ENCODE measurements at regions not wholly inside any gene's neighbourhood (a gene's known extent, or its start where the extent isn't known, plus 50 kb on each side); places are given as distances from the start of the nearest gene placed in this dataset.

DNA sequence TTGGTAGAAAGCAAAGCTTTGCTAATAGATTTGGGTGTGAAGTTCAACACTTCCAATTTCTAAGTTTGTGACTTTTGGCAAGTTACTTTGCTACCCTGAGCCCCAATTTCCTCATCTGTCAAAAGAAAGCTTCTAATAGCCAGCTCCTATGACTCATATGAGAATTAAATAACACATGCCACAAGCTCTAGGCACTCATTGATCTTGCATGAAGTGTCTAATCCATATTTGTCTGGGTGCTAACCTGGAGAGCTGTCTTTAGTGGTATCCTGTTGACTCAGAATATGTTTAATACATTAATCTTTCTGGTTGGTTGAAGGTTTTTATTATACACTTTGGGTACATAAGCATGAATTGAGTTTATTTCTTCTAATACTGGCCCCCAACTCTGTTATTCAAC is 188.8 kb downstream of the POSTN start:
- DNase-seq (ENCODE audit: low read depth) = no peak

DNA sequence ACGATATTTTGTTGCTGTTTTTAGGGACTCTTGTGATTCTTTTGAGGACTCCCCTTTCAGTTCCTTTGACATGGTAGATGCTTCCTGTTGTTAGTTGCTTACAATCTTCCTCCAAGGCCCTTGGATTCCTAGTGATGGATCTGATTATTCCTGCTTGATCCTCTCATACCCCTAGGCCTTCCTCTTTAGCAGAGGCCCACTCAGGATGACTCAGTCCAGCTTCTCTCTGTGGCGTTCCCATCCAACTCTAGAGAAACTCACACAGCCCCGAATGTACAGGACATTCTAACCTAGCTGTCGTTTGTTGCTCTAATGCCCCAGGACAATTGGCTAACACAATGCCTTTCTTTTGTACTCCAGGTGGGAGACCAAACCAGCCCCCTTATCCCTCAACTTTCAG is 191.4 kb downstream of the POSTN start:
- DNase-seq (ENCODE audit: low read depth) = no peak

DNA sequence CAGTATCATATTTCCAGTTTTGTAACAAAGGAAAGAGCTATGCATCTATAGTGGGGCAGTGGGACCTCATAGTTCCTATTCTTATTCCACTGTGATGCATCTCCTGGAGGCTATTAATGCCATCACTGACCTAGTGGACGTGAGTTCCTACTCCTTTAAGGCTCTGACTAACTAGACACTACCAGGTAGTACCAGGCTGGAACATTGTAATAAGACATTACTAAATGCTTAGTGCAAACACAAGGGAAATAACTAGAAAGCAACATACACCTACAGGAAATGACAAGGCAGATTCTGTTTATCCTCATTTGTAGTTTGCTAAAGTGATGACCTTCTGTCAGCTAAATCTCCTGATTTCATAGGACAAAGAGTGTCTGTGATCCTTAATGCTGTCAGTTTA is 192.5 kb downstream of the POSTN start:
- no peak for DNase-seq (ENCODE audit: low read depth)

DNA sequence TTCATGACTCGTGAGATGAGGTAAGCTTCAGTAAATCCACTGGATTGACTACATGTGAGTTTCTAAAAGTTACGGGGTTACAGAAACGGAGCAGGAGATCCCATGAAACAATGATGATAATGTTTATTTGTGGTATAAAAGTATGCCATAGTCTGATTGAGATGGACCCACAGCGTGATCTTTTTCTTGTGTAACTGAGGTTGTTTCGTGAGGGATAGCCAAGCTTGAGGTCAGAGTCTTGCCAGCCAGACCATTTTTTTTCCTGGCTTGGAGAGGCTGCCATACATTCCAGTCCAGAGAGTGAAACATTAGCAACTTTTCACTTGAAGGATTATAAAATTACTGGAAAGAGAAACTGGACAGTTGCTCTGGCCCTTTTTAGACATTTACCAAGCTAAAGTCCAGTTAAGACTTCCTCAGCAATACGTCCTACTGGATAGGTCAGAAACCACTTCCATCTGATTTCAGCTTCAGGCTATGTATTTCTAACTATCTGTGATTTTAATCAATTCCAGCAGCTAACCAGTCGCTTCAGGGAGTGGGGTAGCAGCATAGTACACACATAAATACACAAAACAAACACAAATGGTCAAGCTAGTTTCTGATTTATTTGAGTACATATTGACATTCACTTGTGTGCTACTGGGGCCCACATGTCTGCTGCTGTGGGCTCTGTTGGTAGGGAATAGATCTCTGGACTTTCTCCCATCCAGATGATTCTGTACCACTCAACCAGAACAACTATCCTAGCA is 194.6 kb downstream of the POSTN start:
- DNase-seq (ENCODE audit: low read depth) = peak; percentile 68

DNA sequence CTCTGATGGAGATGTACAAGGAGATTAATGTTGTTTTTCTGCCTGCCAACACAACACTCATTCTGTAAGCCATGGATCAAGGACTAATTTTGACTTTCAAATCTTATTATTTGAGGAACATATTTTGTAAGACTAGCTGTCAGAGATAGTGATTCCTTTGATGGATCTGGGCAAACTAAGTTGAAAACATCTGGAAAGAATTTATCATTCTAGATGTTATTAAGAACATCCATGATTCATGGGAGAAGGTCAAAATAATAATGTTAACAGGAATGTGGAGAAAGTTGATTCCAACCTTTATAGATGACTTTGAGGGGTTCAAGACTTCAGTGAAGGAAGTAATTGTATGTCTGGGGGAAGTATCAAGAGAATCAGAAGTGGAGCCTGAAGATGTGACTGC is 196.8 kb downstream of the POSTN start:
- no peak for DNase-seq (ENCODE audit: low read depth)

DNA sequence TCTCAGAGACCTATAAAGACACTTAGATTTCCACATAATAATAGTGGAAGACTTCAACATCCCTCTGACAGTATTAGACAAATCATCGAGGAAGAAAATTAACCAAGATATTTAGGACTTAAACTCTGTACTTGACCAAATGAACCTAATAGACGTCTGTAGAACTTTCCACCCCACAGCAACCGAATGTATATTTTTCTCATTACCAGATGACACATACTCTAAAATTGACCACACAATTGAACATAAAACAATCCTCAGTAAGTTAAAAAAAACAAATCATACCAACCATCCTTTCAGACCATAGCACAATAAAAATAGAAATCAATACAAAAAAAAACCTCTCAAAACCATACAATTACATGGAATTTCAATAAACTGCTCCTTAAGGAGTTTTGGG is 201.0 kb downstream of the POSTN start:
- no peak for DNase-seq (ENCODE audit: low read depth)

DNA sequence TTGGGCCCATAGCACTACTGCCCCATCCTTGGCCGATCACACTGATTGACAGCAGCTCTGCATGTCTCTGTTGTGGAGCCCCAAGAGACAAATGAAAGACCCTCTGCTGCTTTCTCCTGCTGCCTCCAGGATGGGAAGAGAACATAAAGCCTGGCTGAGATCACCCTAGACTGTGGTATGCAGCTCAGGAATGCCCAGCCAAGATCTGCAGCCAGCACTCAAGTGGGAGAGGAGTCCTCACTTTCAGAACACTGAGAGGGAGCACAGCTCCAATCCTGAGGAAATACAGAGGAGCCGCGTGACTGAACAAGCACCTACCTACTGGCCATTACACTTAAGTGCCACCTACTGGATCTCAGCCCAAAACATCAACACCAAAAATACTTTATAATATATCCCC is 203.0 kb downstream of the POSTN start:
- no peak for DNase-seq (ENCODE audit: low read depth)

DNA sequence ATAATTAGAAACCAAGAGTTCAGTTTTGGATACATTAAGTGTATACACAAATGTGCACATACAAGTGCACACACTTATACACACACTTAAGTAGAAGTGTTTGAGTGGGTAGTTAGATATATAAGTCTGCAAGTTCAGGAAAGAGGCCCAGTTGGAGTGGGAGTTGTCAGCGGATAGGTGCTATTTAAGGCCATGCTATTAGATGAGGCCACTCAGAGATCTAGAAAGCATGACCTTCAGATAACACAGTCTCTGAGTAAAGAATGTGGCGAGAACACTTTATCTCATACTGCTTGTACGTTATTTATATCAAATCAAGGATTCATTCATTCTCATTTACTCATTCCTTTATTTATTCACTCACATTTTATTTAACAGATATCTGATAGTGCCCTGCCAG is 206.2 kb downstream of the POSTN start:
- DNase-seq (ENCODE audit: low read depth) = no peak

DNA sequence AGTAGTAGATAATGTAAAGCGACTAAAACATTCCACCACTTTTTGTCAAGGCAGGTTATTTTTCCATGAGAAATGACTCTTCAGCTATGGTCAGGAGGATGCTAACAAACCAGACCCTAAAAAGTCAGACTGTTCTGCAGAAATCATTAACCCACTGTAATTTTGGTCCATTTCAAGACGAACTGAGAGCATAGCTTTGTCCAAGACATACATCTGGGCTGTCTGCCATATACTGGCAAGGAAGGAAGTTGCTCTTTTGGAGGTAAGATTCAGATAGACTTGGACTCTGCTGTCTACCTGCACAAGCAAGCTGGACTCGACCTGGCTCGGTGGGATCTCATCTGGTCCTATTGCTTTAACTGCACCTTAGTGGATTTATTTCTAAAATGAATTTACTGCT is 207.8 kb downstream of the POSTN start:
- no peak for DNase-seq (ENCODE audit: low read depth)

DNA sequence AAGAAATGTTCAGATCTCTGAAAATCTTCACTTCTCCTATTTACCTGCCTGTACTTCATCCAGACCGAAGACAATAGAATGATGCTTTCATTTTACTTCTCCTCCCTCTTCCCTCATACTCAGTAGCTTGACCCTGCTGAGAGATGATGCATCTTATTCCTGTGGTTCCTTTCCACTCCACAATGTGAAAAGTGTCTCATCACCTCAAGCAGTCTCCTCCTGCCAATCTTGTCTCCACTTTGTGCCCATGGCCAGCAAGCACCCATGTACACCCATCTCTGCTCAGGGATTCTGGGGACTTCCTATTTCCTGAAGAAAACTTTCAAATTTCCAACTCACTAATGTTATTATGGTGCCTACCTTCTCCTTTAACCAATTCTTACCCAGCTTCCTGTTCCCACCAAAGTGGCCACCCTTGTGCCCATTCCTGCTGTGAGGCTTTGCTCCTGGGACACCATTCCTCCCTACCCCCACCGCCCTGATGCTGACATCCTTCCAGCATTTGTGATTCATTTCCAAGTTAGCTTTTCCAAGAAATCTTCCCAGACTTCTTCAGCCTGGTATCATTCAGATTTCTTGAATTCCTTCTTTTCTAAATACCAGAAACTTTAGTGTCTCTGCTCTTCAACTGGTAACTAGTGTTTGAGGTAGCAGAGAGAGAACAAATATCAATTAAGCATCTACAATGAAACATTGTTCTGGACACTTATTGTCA is 212.5 kb downstream of the POSTN start:
- DNase-seq (ENCODE audit: low read depth) = no peak

DNA sequence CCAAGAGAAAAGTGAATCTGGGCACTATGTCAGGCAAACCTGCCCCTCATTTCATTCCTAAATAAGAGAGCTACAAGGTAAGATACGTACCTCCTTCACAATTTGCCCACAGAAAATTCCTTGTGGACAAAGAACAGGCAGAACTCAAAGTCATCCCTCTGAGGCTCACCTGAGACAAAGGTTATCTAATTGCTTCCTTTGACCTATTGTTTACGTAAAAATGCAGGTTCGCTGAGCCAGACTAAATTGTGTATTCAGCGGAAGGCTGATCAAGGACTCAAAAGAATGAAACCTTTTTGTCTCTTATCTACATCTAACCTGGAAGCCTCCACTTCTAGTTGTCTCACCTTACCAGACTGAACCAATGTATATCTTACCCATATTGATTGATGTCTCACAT is 213.3 kb downstream of the POSTN start:
- no peak for DNase-seq (ENCODE audit: low read depth)

DNA sequence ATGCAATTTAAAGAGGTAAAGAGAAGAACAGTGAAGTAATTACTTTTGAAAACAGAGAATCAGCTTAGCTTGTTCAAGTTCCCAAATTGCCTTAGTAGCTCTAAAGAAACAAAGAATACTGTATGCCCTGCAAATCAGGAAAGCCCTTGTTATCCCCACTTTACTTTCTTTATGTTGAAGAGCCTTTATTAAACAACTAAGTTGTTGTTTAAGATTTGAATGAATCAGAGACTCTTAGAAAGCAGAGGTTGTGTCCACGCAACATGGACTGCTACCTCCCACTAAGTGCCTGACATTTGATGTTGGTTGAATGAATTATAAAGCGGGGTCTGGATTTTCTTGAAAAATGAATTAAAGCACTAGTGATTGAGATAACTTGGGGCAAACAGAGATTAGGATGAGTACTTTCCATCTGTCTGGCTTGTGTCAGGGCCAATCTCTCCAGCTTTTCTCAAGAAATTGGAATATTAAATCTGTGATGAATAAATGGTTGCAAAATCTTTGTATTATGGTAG is 214.7 kb downstream of the POSTN start:
- DNase-seq (ENCODE audit: low read depth) = no peak

DNA sequence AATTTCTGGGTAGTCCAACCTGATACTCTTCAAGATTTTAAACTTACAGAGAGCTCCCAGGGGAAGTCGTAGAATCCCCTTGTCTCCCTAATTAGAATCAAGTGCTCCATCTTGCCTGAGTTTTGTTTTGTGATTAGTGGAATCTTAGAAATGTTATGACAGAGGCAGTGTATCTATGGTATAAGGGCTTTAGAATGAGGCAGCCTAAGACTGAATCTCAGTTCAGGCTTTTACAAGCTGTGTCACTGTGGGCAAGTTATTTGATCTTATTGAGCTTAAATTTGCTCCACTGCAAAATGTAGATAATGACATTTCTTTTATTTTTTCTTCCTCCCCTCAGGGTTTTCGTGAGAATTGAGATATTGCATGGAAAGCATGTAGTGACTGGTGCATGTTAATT is 215.5 kb downstream of the POSTN start:
- no peak for DNase-seq (ENCODE audit: low read depth)

DNA sequence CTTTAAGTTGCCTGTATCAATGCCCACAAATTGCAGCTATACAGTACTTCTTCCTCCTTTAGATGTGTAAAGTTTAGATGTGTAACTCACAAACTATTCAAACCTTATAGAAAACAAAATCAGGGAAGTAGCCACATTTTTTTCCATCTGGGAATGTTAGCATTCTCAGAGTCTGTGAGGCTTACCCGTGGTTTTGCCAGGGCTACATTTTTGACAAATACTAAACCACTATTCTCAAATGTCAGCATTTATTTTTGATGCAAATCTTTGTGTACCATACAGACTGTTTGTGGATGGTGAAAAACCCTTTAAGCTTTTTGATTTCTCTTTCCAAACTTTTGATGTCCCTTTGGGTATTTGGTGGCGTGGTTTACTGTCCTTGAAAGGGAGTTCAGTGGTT is 216.4 kb downstream of the POSTN start:
- DNase-seq (ENCODE audit: low read depth) = no peak

DNA sequence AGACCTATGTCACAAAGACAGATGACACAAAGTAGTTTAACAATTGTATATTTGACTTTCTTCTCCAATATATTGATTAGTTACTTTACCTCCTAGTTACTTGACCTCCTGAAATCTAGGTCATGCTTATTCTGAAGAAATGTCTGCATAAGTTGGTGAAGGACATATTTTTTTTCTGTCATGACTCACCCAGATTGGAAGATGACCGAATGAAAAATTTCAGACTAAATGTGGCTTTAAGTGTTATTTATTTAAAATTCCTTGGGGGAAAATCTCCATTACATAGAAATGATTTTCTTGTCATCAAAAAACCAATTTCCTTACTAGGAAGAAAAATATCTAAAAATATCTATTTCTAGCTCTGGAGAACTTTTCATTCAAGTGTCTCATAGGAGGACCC is 217.1 kb downstream of the POSTN start:
- no peak for DNase-seq (ENCODE audit: low read depth)

DNA sequence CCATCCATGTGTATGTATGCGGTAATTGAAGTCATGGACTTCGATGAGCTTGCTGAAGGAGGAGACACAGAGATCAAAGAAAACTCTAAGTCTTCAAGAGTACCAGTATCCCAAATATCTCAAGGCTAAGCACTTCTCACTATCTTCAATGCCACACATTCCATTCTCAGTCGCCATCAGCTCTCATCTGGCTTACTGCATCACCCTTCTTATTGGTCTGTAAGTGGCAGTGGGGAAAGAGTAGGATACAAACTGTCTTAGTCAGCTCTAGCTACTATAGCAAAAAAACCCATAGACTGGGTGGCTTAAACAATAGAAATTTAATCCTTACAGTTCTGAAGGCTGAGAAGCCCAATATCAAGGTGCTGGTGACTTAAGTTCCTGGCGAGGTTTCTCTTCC is 218.7 kb downstream of the POSTN start:
- no peak for DNase-seq (ENCODE audit: low read depth)

DNA sequence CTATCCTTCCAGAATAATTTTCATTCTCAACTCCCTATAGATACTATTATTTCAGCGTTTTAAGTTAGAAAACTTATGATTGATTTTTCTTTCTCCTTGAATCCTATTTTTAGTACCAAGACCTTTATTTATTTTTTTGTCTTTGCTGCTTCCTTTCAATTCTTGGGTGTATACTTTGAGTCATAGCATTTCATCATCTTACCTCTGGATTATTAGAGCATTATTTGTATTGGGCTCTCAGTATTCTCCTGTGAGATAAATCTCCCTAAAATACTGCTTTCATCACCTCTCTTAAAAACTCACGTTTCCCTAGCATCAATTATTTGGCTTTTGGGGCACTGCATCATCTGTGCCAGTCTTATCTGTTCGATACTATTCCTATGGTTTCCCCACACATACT is 222.8 kb downstream of the POSTN start:
- no peak for DNase-seq (ENCODE audit: low read depth)

DNA sequence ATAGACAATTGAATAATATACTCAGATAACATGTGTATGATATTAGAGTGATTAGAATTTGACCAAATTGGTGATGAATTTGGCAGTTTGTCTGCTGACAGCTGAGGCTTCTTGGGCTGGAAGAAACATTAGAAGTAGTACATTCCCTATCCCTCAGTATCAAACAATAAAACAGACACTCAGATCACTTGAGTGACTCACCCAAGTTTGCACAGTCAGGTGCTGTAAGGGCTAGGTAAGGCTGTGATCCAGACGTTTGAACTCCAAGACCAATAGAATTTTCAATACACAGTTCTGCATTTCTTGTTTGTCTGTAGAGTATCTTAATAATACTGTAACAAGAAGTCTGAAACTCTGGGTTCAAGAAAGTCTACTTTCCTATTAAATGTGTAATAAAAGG is 223.5 kb downstream of the POSTN start:
- no peak for DNase-seq (ENCODE audit: low read depth)

DNA sequence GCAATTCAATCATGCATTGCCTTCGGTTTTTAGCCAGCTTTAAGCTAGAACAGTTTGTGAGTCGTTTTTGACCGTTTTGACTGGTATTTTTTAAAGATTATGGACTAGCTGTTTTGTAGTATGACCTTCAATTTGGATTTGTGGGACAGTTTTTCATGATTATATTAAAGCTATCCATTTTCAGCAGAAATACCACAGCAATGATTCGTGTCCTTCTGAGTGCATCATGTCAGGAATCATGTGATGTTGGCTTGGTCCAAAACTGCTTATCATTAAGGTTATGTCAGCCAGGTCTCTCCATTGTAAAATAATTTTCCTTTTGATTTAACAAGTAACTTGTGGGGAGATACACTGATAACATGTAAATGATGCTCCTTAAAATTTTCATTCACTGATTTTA is 229.0 kb downstream of the POSTN start:
- no peak for DNase-seq (ENCODE audit: low read depth)

DNA sequence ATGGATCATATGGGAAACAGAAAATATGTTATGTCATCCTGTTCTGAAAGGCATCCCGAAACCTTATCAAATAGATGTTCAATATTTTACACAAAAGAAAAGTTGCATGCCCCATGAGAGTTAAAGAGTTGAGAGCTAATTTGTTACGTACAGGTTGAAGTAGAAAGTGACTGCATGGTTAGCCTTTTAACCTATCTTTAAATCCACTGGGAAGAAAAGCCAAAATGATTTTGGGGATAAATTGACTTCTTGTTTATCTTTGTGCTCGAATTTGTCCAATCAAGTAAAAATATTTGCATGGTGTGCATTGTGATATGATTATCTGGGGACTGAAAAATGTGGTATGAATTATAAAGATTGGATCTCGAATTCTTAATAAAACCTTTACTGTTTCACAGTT is 230.1 kb downstream of the POSTN start:
- no peak for DNase-seq (ENCODE audit: low read depth)

DNA sequence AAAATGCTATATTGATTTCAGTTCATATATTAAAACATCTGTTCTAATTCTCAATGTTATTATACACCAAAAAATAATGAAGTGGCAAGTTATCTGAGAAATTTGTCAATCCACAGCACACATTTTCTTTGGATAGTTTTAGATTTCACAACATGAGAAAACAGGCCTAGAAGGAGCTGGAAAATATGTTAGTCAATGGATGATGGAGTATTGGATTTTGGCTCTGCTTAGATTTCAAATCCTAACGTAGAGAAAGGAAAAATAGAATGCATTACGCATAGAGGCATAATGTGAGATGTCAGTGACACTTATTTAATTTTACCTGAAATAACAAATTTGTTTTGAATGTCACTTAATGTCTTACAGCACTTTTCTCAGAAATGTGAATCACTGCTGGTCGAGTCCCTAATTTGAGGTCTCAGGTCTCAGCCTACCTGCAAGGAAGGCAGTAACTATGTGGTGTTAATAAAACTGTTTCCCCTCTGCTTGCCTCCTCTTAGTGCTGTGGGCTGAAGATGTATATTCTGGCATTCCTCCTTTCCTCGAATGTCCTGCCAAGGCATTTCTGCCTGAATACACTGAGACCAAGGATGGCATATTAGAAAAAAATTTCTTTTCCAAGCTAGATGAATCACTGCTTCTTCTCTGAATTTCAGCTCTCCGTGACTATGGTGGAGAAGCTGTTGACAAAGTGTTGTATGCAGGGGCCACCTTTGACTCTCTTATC is 232.4 kb downstream of the POSTN start:
- no peak for DNase-seq (ENCODE audit: low read depth)

DNA sequence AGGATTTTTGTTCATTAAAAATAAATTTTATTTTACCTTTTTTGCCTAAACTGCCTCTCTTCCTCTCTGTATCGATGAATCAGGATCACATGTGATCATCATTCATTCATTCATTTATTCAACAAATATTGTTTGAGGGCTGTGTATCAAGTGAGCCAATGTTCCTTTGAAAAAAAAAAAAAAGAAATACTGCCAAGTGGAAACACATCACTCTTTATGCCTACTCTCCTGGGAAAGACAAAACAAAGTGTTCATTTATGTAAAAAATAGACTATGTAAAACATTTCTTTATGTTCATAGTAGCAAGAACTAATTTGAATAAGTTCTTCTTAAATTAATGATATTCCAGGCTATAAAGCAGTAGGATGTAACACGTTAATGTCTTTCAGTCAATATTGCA is 233.1 kb downstream of the POSTN start:
- no peak for DNase-seq (ENCODE audit: low read depth)

DNA sequence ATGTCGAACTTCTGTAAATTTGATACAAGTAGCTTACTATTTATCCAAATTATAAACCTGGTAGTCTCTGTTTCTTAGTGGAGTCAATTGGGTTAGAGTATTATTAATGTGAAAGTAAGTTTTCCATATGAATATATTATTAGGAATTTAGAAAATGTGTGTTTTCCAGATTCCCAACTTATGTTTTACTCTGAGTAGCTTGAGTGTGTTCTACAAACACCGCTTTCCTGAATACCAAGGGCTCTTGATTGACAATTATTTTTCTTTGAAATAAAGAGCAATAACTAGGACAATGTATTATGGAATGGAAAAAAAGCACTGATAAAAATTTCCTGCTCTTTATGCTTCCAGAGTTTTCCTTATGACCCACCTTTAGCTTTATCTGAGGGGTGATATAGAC is 233.6 kb downstream of the POSTN start:
- no peak for DNase-seq (ENCODE audit: low read depth)

All from non-pigmented ciliary epithelial cell (primary cell).